ENCODE measurements at regions not wholly inside any gene's neighbourhood (a gene's known extent, or its start where the extent isn't known, plus 50 kb on each side); places are given as distances from the start of the nearest gene placed in this dataset.

DNA sequence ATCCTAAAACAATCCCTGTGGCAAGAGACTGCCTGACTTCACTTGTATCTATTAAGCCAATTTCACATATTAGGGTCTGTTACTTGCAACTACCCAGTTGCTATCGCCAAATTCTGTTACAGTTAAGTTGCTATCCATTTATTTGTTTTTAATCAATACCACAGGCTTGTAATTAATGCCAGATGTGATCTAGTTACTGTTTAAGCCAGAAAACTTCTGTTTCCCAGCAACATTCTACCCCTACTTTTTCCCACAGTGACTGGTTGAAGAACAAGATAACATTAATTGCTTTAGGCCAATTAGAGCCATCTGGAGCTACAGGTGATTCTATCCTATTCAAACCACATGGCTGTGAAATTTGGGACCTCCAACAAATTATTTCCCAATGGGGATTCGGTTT lies 131.3 kb downstream of the ALOX5 start:
- Mint-ChIP-seq H3K9me3 (no peaks in the 10 kb centered on the region), H3K4me1 (no peaks in the 10 kb centered on the region), H3K27me3 (ENCODE audit: insufficient read depth, low read depth, poor library complexity) (no peaks in the 10 kb centered on the region), H3K4me3 (no peak overlapping the region), H3K36me3 (ENCODE audit: low read depth) (no peaks in the 10 kb centered on the region), H3K27ac (no peak overlapping the region)
- no peak for DNase-seq (ENCODE audit: low spot score)
- H3F3A ChIP-seq (replicated peaks; ENCODE audit: low read depth), result no peaks in the 10 kb centered on the region
- H3K9me2 ChIP-seq (ENCODE audit: insufficient read depth), result no peaks in the 10 kb centered on the region
- no peak for ATAC-seq
- TF ChIP-seq, protein P1, sequence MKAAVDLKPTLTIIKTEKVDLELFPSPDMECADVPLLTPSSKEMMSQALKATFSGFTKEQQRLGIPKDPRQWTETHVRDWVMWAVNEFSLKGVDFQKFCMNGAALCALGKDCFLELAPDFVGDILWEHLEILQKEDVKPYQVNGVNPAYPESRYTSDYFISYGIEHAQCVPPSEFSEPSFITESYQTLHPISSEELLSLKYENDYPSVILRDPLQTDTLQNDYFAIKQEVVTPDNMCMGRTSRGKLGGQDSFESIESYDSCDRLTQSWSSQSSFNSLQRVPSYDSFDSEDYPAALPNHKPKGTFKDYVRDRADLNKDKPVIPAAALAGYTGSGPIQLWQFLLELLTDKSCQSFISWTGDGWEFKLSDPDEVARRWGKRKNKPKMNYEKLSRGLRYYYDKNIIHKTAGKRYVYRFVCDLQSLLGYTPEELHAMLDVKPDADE (IDR thresholded peaks at IDR 0.05), result no peak
- TF ChIP-seq NANOG (IDR thresholded peaks at IDR 0.05; ENCODE audit: borderline replicate concordance) (no peak), ZNF331 (CRISPR knock-in tag; IDR thresholded peaks at IDR 0.05; ENCODE audit: low read depth) (no peak), JUNB (IDR thresholded peaks at IDR 0.05; ENCODE audit: unreplicated experiment) (no peak), CREB1 (CRISPR knock-in tag; IDR thresholded peaks at IDR 0.05; ENCODE audit: low read depth) (no peak), ZNF114 (CRISPR knock-in tag; IDR thresholded peaks at IDR 0.05) (no peak), STAT1 (IDR thresholded peaks at IDR 0.05; ENCODE audit: unreplicated experiment) (no peak), EZH2phosphoT487 (IDR thresholded peaks at IDR 0.05; ENCODE audit: unreplicated experiment) (no peak)
- TF ChIP-seq, protein P2, sequence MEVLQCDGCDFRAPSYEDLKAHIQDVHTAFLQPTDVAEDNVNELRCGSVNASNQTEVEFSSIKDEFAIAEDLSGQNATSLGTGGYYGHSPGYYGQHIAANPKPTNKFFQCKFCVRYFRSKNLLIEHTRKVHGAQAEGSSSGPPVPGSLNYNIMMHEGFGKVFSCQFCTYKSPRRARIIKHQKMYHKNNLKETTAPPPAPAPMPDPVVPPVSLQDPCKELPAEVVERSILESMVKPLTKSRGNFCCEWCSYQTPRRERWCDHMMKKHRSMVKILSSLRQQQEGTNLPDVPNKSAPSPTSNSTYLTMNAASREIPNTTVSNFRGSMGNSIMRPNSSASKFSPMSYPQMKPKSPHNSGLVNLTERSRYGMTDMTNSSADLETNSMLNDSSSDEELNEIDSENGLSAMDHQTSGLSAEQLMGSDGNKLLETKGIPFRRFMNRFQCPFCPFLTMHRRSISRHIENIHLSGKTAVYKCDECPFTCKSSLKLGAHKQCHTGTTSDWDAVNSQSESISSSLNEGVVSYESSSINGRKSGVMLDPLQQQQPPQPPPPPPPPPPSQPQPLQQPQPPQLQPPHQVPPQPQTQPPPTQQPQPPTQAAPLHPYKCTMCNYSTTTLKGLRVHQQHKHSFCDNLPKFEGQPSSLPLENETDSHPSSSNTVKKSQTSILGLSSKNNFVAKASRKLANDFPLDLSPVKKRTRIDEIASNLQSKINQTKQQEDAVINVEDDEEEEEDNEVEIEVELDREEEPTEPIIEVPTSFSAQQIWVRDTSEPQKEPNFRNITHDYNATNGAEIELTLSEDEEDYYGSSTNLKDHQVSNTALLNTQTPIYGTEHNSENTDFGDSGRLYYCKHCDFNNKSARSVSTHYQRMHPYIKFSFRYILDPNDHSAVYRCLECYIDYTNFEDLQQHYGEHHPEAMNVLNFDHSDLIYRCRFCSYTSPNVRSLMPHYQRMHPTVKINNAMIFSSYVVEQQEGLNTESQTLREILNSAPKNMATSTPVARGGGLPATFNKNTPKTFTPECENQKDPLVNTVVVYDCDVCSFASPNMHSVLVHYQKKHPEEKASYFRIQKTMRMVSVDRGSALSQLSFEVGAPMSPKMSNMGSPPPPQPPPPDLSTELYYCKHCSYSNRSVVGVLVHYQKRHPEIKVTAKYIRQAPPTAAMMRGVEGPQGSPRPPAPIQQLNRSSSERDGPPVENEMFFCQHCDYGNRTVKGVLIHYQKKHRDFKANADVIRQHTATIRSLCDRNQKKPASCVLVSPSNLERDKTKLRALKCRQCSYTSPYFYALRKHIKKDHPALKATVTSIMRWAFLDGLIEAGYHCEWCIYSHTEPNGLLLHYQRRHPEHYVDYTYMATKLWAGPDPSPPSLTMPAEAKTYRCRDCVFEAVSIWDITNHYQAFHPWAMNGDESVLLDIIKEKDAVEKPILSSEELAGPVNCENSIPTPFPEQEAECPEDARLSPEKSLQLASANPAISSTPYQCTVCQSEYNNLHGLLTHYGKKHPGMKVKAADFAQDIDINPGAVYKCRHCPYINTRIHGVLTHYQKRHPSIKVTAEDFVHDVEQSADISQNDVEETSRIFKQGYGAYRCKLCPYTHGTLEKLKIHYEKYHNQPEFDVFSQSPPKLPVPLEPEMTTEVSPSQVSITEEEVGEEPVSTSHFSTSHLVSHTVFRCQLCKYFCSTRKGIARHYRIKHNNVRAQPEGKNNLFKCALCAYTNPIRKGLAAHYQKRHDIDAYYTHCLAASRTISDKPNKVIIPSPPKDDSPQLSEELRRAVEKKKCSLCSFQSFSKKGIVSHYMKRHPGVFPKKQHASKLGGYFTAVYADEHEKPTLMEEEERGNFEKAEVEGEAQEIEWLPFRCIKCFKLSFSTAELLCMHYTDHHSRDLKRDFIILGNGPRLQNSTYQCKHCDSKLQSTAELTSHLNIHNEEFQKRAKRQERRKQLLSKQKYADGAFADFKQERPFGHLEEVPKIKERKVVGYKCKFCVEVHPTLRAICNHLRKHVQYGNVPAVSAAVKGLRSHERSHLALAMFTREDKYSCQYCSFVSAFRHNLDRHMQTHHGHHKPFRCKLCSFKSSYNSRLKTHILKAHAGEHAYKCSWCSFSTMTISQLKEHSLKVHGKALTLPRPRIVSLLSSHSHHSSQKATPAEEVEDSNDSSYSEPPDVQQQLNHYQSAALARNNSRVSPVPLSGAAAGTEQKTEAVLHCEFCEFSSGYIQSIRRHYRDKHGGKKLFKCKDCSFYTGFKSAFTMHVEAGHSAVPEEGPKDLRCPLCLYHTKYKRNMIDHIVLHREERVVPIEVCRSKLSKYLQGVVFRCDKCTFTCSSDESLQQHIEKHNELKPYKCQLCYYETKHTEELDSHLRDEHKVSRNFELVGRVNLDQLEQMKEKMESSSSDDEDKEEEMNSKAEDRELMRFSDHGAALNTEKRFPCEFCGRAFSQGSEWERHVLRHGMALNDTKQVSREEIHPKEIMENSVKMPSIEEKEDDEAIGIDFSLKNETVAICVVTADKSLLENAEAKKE (CRISPR knock-in tag; IDR thresholded peaks at IDR 0.05), result no peak
- H3K27ac ChIP-seq (ENCODE audit: low read depth), result no peak overlapping the region
- no peaks in the 10 kb centered on the region for H3K36me3 ChIP-seq (ENCODE audit: insufficient read depth)
- H3K4me2 ChIP-seq, result no peak overlapping the region
- no peak overlapping the region for H3K4me3 ChIP-seq
- no peaks in the 10 kb centered on the region for H3K79me2 ChIP-seq (replicated peaks; ENCODE audit: insufficient read depth)
- H4K20me1 ChIP-seq (replicated peaks; ENCODE audit: insufficient read depth), result no peaks in the 10 kb centered on the region
- no peaks in the 10 kb centered on the region for H3K27me3 ChIP-seq (ENCODE audit: insufficient read depth)
- no peaks in the 10 kb centered on the region for H3K4me1 ChIP-seq (ENCODE audit: insufficient read depth)
- H2AFZ ChIP-seq, result no peak overlapping the region
